ENCODE measurements at regions not wholly inside any gene's neighbourhood (a gene's known extent, or its start where the extent isn't known, plus 50 kb on each side); places are given as distances from the start of the nearest gene placed in this dataset.

- Histone ChIP-seq H2BK120ac (replicated peaks; ENCODE audit: low read depth, low read length) (no peak overlapping the region), H2AK5ac (ENCODE audit: low read depth, low read length) (no peak overlapping the region), H3K4me2 (ENCODE audit: insufficient read depth in 1 of 2, low read depth in 2 of 2, low read length in 2 of 2) (no peak overlapping the region), H3K56ac (replicated peaks; ENCODE audit: insufficient read length, low read depth, low read length) (no peak overlapping the region), H3K27ac (ENCODE audit: low read depth, low read length) (no peak overlapping the region), H3K9me3 (ENCODE audit: insufficient read depth in 2 of 2, low read depth in 1 of 2, low read length in 1 of 2) (peaks cover 2 to 9% of the 10 kb centered on the region in 2 experiments), H3K4me3 (ENCODE audit: extremely low read depth in 1 of 4, insufficient read depth in 2 of 4, low read depth in 3 of 4, low read length in 4 of 4) (no peak overlapping the region), H3K23ac (ENCODE audit: insufficient read length) (no peak overlapping the region), H4K5ac (ENCODE audit: insufficient read length, low read depth, low read length) (no peak overlapping the region), H2BK20ac (ENCODE audit: low read length) (no peak overlapping the region), H4K8ac (ENCODE audit: extremely low read depth, insufficient read depth, low read length) (no peak overlapping the region), H3K14ac (ENCODE audit: insufficient read length) (no peak overlapping the region), H3K18ac (ENCODE audit: extremely low read depth, low read length) (no peak overlapping the region), H4K20me1 (replicated peaks in 1 of 2; ENCODE audit: control insufficient read depth in 1 of 2, insufficient read depth in 2 of 2, low read length in 2 of 2) (no peaks in the 10 kb centered on the region), H2BK12ac (ENCODE audit: low read depth, low read length) (no peak overlapping the region), H3K4me1 (replicated peaks in 1 of 4; ENCODE audit: control insufficient read depth in 3 of 4, insufficient read depth in 4 of 4, low read length in 3 of 4) (peaks cover 4 to 29% (median 18%) of the 10 kb centered on the region in 4 experiments), H3K9ac (replicated peaks in 1 of 4; ENCODE audit: extremely low read depth in 1 of 4, low read depth in 3 of 4, low read length in 3 of 4) (no peak overlapping the region), H2BK5ac (ENCODE audit: low read depth, low read length) (no peak overlapping the region), H4K91ac (replicated peaks; ENCODE audit: insufficient read length, low read length) (no peak overlapping the region), H3K79me1 (ENCODE audit: low read depth, low read length) (no peaks in the 10 kb centered on the region), H3K23me2 (ENCODE audit: low read depth, low read length) (no peaks in the 10 kb centered on the region), H2BK15ac (ENCODE audit: low read length) (no peak overlapping the region), H3K79me2 (ENCODE audit: control insufficient read depth in 1 of 2, insufficient read depth in 2 of 2, low read length in 2 of 2) (no peaks in the 10 kb centered on the region), H3K4ac (replicated peaks; ENCODE audit: insufficient read length, low read depth, low read length) (no peak overlapping the region), H2AFZ (ENCODE audit: low read length) (no peak overlapping the region), H3K36me3 (ENCODE audit: control insufficient read depth in 2 of 4, insufficient read depth in 4 of 4, low read length in 3 of 4) (no peaks in the 10 kb centered on the region), H3K27me3 (replicated peaks in 1 of 4; ENCODE audit: control insufficient read depth in 3 of 4, extremely low read depth in 1 of 4, insufficient read depth in 3 of 4, low read length in 3 of 4) (no peaks in the 10 kb centered on the region; a peak in 1 of 7 replicates)
- FAIRE-seq (no peak), DNase-seq (ENCODE audit: low read depth in 1 of 2, low spot score in 2 of 2) (no peak)
- ChIA-PET POLR2A (ENCODE audit: partially characterized antibody) (no interaction called here), CTCF (ENCODE audit: partially characterized antibody) (interaction anchor here (0.9 kb wide), 2 partner anchors 30 to 41 kb away, joined by 3 read pairs; no protein-coding TSS in a partner anchor)
- WGBS, 2 experiments (ENCODE audit: extremely low coverage in 1 of 2, insufficient coverage in 1 of 2, insufficient read length in 1 of 2, insufficient replicate concordance in 2 of 2, low coverage in 1 of 2, low lambda C conversion rate in 2 of 2, missing lambda C conversion rate in 1 of 2) = 76% methylated on average over 4 of the region's 4 CpGs; no CpG with 5 or more reads in 1 of the 2 experiments
- no peak for TF ChIP-seq CREB1 (IDR thresholded peaks at IDR 0.05)
- TF ChIP-seq TAF1 (IDR thresholded peaks at IDR 0.05; ENCODE audit: low read depth, low read length) = no peak
- no peak for TF ChIP-seq RNF2 (IDR thresholded peaks at IDR 0.05; ENCODE audit: borderline replicate concordance, low read depth, low read length, missing control alignments, poor library complexity, severe bottlenecking)
- TF ChIP-seq, protein P1, sequence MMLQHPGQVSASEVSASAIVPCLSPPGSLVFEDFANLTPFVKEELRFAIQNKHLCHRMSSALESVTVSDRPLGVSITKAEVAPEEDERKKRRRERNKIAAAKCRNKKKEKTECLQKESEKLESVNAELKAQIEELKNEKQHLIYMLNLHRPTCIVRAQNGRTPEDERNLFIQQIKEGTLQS (IDR thresholded peaks at IDR 0.05; ENCODE audit: insufficient read depth, low read depth, low read length) = no peak
- TF ChIP-seq, protein P2, sequence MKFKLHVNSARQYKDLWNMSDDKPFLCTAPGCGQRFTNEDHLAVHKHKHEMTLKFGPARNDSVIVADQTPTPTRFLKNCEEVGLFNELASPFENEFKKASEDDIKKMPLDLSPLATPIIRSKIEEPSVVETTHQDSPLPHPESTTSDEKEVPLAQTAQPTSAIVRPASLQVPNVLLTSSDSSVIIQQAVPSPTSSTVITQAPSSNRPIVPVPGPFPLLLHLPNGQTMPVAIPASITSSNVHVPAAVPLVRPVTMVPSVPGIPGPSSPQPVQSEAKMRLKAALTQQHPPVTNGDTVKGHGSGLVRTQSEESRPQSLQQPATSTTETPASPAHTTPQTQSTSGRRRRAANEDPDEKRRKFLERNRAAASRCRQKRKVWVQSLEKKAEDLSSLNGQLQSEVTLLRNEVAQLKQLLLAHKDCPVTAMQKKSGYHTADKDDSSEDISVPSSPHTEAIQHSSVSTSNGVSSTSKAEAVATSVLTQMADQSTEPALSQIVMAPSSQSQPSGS (IDR thresholded peaks at IDR 0.05; ENCODE audit: low read length) = no peak
- TF ChIP-seq CBX5 (IDR thresholded peaks at IDR 0.05; ENCODE audit: low read depth, low read length) = no peak
- no peak for TF ChIP-seq JUN (IDR thresholded peaks at IDR 0.05; ENCODE audit: low read depth, low read length)
- TF ChIP-seq NRF1 (IDR thresholded peaks at IDR 0.05; ENCODE audit: low read depth, low read length) = no peak
- TF ChIP-seq RBBP5 (IDR thresholded peaks at IDR 0.05; ENCODE audit: borderline replicate concordance, low read depth, low read length) = no peak
- no peak for TF ChIP-seq SP1 (IDR thresholded peaks at IDR 0.05; ENCODE audit: low read depth, low read length)
- TF ChIP-seq HDAC6 (IDR thresholded peaks at IDR 0.05; ENCODE audit: low read depth, low read length) = no peak
- TF ChIP-seq TBP (IDR thresholded peaks at IDR 0.05; ENCODE audit: low read depth, low read length) = no peak
- no peak for TF ChIP-seq SP4 (IDR thresholded peaks at IDR 0.05; ENCODE audit: low read length)
Observed at GRCh38 chr2:891734-892133, 58.9 kb upstream of the SNTG2 start.
